BJ (cell line): ENCODE measurements at regions not wholly inside any gene's neighbourhood (a gene's known extent, or its start where the extent isn't known, plus 50 kb on each side); places are given as distances from the start of the nearest gene placed in this dataset.
"Not testable (repeated sequence)": the region's sequence is repeated elsewhere in the genome, so short reads cannot be mapped to it uniquely, and the experiment has no call there.

Experiments
- CTCF ChIA-PET: fragments of 350-600 bp; formaldehyde crosslinking; extraction: SDS; loops from one replicate; lab custom pipeline; 2021; ENCODE audit warnings: antibody characterized with exemption, inconsistent platforms; lab: Yijun Ruan, JAX
- POLR2A ChIA-PET: fragments of 300-600 bp; sonication (Branson Sonifier 250); formaldehyde crosslinking; extraction: SDS; loops from one replicate; lab custom pipeline; 2021; ENCODE audit warnings: antibody characterized with exemption; lab: Charles Lee
- DNase-seq: peaks from one replicate; pipeline ENCODE4 v3.0.0-alpha.2; 2011; ENCODE audit warnings: low read depth
- H3K27me3 ChIP-seq: 2 replicates; pipeline ENCODE4 v1.6.0; 2011; ENCODE audit warnings: low read length; ENCODE audit not compliant: control insufficient read depth, insufficient read depth
- H3K36me3 ChIP-seq: 2 replicates; pipeline ENCODE4 v1.5.1; 2011; ENCODE audit warnings: low read length; ENCODE audit not compliant: control insufficient read depth, insufficient read depth
- H3K4me3 ChIP-seq: 2 replicates; pipeline ENCODE4 v1.5.1; 2011; ENCODE audit warnings: low read depth, mild to moderate bottlenecking, control low read depth, low read length
- TF ChIP-seq, protein P1 (sequence below): IDR thresholded peaks from 2 replicates; pipeline ENCODE4 v1.5.1; 2011; ENCODE audit warnings: low read depth, mild to moderate bottlenecking, control low read depth, inconsistent platforms, low read length, moderate library complexity; ENCODE audit not compliant: insufficient read depth

DNA sequence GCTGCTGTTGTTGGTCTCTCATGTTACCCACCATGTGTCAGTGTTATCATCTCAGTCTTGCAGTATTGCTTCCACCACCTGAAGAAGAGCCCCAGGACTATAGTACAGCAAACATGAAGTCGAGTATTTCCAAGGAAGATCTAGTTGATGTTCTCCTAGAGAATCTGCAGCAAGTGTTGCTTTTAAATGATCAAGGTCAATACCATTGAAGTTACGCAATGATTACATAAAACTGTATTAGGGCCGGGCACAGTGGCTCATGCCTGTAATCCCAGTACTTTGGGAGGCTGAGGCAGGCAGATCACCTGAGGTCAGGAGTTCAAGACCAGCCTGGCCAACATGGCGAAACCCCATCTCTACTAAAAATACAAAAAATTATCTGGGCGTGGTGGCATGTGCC, 173.9 kb downstream of the TJP1 start:
- H3K4me3 ChIP-seq, H3K27me3 ChIP-seq, H3K36me3 ChIP-seq, DNase-seq, POLR2A ChIA-PET: not testable (repeated sequence)
- CTCF ChIA-PET: interaction anchor here (0.9 kb wide), 1 partner anchor 19 kb away, joined by 4 read pairs; no protein-coding TSS in a partner anchor

DNA sequence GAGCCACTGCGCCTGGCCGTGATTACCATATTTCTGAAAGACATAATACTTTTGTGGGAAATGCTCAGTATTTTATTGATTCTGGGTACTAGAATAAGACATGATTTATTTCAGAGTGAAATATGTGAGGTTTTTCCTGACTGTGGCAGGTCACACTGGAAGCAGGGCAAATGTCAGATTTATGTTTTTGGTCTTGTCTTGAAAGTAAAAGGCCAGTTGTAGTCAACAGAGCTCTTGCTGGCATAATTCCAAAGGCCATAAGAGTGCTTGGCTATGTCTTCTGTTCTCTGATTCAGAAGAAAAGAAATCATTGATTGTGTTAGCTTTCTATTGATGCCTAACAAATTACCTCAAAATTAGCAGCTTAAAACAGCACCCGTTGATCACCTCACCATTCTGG, 176.4 kb downstream of the TJP1 start:
- no peak for DNase-seq
- no peaks in the 10 kb centered on the region for H3K27me3 ChIP-seq
- TF ChIP-seq, protein P1, sequence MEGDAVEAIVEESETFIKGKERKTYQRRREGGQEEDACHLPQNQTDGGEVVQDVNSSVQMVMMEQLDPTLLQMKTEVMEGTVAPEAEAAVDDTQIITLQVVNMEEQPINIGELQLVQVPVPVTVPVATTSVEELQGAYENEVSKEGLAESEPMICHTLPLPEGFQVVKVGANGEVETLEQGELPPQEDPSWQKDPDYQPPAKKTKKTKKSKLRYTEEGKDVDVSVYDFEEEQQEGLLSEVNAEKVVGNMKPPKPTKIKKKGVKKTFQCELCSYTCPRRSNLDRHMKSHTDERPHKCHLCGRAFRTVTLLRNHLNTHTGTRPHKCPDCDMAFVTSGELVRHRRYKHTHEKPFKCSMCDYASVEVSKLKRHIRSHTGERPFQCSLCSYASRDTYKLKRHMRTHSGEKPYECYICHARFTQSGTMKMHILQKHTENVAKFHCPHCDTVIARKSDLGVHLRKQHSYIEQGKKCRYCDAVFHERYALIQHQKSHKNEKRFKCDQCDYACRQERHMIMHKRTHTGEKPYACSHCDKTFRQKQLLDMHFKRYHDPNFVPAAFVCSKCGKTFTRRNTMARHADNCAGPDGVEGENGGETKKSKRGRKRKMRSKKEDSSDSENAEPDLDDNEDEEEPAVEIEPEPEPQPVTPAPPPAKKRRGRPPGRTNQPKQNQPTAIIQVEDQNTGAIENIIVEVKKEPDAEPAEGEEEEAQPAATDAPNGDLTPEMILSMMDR: no peak
- H3K36me3 ChIP-seq: no peaks in the 10 kb centered on the region
- no peak overlapping the region for H3K4me3 ChIP-seq
- ChIA-PET CTCF (no interaction called here), POLR2A (no interaction called here)

DNA sequence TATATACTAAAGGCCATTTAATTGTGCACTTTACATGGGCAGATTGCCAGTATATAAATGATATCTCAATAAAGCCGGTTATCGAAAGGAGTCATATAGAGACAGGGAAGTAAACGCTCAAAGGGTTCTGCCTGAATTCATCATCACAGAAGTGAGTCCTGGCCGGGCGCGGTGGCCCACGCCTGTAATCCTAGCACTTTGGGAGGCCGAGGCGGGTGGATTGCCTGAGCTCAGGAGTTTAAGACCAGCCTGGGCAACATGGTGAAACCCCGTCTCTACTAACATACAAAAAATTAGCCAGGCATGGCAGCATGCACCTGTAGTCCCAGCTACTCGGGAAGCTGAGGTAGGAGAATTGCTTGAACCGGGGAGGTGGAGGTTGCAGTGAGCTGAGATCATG, 177.9 kb downstream of the TJP1 start:
- DNase-seq, POLR2A ChIA-PET, H3K4me3 ChIP-seq, H3K27me3 ChIP-seq, H3K36me3 ChIP-seq: not testable (repeated sequence)
- CTCF ChIA-PET: interaction anchor here (1.2 kb wide), 1 partner anchor 12 kb away, joined by 3 read pairs; no protein-coding TSS in a partner anchor

DNA sequence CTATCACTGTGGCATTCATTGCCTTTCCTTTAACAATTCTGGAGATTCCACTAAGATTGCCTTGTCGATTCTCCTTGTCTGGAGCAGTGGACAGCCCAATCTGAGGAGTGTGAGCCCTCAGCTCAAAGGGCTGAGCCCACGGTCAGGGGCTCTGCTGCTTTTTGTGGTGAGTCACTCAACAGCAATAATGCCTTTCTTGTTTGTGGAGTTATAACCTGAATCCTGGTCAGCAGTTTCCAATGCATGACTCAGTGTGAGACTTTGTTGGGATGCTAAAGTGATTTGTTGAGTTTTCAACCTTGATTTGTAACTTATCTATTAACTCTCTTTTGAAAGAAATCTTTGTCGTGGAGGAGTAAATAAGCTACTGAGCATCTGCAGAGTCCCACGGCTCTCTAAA, 183.5 kb downstream of the TJP1 start:
- Histone ChIP-seq H3K36me3 (no peaks in the 10 kb centered on the region), H3K4me3 (no peak overlapping the region), H3K27me3 (no peaks in the 10 kb centered on the region)
- TF ChIP-seq, protein P1: no peak
- POLR2A ChIA-PET: no interaction called here
- CTCF ChIA-PET: no interaction called here
- no peak for DNase-seq

DNA sequence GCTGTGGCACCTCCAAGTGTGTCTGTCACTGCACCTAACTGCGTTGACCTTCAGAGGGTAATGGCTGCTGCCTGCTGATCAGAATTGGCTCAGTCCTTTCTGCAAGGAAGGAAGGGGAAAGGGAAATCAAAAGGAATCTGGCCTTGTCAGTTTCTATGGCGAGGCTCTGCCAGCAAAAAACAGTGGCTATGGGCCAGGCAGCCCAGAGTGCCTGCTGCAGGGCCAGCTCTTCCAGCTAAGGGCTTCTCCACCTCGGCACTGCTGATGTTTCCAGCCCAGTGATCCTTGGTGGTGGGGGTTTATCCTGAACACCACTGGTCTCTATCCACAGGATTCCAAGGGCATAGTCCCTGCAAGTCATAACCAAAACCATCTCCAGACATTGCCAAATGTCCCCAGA, 184.3 kb downstream of the TJP1 start:
- no peaks in the 10 kb centered on the region for H3K36me3 ChIP-seq
- TF ChIP-seq, protein P1: no peak
- no peak for DNase-seq
- ChIA-PET POLR2A (no interaction called here), CTCF (no interaction called here)
- H3K27me3 ChIP-seq: no peaks in the 10 kb centered on the region
- H3K4me3 ChIP-seq: no peak overlapping the region

DNA sequence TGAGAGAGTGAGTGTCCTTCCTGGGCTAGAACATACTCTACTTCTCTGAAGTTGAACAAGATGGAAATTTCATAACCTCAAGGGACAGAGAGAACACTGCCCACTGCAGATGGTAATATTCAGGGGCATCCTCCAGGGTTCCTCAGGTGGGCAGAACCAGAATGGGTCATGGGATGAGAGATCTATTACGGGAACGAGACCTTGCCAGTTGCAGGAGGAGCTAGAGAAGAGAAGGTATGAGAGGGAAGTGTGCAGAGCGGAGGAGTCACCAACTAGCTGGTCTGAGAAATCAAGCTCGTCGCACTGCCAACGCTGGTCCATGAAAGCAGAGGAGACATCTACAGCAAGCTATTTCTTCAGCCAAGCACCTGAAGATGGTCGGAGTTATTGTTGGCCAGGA, 184.7 kb downstream of the TJP1 start:
- ChIA-PET CTCF (no interaction called here), POLR2A (interaction anchor here (0.6 kb wide), 1 partner anchor 19 kb away, joined by 4 read pairs; no protein-coding TSS in a partner anchor)
- DNase-seq: no peak
- no peaks in the 10 kb centered on the region for H3K27me3 ChIP-seq
- H3K4me3 ChIP-seq: no peak overlapping the region
- TF ChIP-seq, protein P1: no peak
- no peaks in the 10 kb centered on the region for H3K36me3 ChIP-seq
